D721Med (cell line): ENCODE measurements at regions not wholly inside any gene's neighbourhood (a gene's known extent, or its start where the extent isn't known, plus 50 kb on each side); places are given as distances from the start of the nearest gene placed in this dataset.
A peak's percentile ranks its signal among the peaks of the same experiment; 100 is the strongest.
"Not testable (repeated sequence)": the region's sequence is repeated elsewhere in the genome, so short reads cannot be mapped to it uniquely, and the experiment has no call there.

Experiments
- DNase-seq: peaks from one replicate; pipeline ENCODE4 v3.0.0; 2011; ENCODE audit warnings: low spot score; ENCODE audit not compliant: insufficient read length
- FAIRE-seq: peaks from 2 replicates; lab custom pipeline; 2011; peaks lifted over from hg19 to GRCh38; lab: Jason Lieb, UNC
- TF ChIP-seq, protein P1 (sequence below): IDR thresholded peaks from 2 replicates; pipeline ENCODE4 v1.5.1; 2012; ENCODE audit warnings: mild to moderate bottlenecking, control low read depth; ENCODE audit not compliant: insufficient read depth; ENCODE audit errors: missing control alignments

DNA sequence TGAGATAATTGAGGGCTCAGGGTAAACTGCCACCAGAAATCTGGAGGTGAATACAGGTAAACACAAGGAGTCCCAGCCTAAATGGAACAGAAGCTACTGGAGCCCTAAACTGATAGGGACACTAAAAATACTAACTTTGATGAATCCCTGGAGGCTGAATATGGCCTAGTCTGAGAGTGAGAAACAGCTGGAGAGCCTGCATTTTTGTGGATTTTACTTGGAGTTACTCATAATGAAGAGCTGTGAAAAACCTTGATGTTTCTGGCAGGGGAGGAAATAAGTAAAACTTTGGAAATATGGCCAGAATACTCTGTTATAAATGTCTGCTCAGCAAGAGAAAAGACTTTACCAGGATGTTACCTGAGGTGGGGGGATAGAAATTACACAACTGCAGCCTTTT, 164.4 kb downstream of the LIPI start:
- DNase-seq, result no peak
- no peak for FAIRE-seq
- TF ChIP-seq, protein P1, sequence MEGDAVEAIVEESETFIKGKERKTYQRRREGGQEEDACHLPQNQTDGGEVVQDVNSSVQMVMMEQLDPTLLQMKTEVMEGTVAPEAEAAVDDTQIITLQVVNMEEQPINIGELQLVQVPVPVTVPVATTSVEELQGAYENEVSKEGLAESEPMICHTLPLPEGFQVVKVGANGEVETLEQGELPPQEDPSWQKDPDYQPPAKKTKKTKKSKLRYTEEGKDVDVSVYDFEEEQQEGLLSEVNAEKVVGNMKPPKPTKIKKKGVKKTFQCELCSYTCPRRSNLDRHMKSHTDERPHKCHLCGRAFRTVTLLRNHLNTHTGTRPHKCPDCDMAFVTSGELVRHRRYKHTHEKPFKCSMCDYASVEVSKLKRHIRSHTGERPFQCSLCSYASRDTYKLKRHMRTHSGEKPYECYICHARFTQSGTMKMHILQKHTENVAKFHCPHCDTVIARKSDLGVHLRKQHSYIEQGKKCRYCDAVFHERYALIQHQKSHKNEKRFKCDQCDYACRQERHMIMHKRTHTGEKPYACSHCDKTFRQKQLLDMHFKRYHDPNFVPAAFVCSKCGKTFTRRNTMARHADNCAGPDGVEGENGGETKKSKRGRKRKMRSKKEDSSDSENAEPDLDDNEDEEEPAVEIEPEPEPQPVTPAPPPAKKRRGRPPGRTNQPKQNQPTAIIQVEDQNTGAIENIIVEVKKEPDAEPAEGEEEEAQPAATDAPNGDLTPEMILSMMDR, result no peak

DNA sequence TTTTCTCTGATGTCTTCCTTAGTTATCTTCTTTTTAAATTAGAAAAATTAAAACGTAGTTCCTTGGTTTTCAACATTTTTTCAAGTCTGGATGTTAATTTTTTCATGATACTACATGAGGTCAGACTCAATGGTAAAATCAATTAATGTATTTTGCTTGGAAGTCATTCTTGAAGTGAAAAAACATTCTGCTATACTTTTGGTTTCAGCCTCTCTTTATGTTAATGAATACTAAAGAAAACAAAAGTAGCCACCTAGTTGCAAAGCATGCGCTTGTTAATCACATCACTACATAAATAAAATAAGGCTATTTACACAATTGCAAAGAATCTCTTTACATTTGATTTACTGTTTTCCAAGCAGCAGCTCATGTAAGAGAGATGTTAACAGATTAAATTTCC, 170.4 kb downstream of the LIPI start:
- no peak for FAIRE-seq
- no peak for DNase-seq
- TF ChIP-seq, protein P1, result no peak

DNA sequence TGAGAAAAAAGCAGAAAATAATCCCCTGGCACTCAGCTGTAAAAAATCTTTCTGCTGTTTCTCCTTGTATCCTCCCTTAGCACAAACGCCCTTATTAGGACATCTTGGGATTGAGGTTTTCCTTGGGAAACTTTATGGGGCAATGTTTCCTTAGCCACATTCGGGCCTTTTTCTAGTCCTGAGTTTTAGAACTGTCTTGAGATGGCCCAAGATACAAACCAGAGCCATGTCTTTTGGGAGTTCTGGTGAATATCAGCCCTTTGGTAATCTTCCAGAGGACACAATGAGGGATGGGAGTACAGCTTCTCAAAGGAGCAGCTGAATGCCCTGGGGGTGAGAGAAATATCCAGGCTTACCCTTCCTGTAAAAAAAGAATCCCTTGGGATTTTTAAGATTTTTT, 182.1 kb downstream of the LIPI start:
- not testable (repeated sequence) for FAIRE-seq, DNase-seq

DNA sequence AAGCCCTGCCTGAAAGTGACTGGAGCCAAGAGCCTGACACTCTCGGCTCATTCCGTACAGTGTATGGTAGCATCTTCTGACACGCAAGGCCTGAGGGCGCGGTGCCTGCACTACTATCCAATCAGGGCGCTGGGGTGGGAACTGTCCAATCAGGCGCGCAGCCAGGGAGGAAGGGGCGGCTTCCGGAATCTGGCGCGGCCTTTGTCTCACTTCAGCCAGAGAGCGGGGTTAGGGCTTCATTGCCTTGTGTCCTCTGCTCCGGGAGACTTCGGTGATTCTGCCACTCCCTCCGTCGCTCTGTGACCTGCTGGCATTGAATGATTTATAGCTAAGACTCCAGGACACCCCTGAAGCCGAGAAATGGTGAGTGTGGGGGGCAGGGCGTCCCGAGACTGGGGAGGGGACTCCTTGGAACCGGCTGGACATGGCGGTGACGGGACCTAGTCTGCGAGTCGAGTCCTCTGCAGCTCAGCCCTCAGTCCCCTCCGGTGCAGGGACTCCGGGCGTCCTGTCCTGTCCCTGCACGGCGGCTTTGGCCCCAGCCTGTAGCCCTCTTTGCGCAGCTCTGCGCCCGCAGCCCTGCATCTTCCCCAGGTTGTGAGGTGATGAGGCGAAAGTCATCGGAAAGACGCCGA, 183.4 kb downstream of the LIPI start:
- not testable (repeated sequence) for FAIRE-seq
- peak; percentile 37 for DNase-seq

DNA sequence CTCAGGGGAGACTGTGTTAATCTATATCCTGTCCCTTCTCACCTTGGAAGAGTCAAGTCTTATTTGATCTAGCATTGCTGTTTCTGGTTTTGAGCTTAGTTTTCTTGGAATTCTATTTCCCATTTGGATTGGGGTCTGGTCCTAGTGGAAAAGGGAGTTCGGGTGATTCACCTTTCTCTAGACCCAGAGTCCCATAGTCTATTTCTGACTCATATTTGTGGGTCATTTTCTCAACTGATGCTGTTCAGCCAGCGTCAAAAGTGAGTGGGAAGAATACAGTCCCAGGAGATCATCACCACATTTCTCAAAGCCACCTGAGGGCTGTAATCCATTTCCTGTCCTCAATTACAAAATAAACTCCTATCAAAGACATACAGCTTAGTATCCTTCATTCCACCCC, 190.6 kb downstream of the LIPI start:
- FAIRE-seq, result not testable (repeated sequence)

DNA sequence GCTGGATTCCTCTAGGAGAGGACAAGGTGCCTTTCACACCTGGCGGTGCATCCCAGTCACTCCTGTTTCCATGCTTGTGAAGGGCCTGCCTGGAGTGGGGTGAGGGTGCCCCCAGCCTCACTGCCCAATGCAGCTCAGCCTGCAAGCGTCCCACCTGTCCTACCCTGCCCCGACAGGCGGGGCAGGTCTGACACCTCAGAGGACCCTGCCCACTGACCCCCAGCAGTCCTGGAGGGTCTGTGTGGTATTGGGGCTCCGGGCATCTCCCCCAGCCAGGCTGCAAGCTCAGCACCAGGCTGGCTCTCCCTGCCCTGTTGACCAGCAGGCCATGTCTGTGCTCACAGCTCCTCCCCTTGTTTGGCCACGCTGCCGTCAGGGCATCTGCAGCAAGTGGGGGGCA, 194.9 kb downstream of the LIPI start:
- FAIRE-seq, DNase-seq: not testable (repeated sequence)

More for the DNA sequence above, 190.6 kb downstream of the LIPI start:
- not testable (repeated sequence) for DNase-seq

DNA sequence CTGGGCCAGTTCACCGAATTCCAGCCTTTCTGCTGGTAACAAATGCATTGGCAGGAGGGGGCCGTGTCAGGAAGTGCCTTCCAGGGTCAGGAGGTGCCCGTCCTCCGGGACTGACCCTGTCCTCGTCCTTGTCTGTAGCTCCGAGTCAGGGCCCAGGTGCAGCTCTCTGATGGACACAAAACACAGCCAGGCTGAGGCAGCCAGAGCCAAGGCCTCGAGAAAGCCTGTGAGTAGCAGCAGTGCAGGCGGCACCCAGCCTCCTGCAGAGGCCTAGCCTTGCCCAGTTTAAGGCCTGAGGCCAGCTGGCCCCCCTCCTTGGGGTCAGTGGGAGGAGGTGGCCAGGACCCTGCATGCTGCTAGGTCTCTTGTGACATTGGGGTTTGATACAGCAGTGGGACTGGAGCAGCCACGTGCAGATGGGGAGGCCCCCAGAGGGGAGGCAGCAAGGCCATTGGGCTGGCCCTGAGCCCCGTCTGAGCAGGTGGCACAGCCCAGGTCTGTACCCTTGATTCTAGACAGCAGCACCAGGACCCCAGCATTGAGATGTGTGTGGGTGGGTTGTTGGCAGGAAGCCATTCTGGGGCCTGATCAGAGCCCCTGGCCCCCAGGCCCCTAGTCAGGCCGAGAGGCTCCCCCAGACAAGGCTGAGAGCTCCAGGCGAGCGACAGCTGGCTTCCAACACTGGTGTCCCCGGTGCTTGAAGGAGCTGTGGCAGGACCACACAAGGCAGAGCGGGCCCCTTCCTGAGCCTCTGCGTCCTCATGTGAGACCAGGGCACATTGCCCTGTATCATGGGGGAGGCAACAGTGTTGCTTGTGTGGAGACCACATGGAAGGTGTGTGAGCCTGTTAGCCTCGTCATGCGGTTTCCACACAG, 196.9 kb downstream of the LIPI start:
- DNase-seq, FAIRE-seq: not testable (repeated sequence)

DNA sequence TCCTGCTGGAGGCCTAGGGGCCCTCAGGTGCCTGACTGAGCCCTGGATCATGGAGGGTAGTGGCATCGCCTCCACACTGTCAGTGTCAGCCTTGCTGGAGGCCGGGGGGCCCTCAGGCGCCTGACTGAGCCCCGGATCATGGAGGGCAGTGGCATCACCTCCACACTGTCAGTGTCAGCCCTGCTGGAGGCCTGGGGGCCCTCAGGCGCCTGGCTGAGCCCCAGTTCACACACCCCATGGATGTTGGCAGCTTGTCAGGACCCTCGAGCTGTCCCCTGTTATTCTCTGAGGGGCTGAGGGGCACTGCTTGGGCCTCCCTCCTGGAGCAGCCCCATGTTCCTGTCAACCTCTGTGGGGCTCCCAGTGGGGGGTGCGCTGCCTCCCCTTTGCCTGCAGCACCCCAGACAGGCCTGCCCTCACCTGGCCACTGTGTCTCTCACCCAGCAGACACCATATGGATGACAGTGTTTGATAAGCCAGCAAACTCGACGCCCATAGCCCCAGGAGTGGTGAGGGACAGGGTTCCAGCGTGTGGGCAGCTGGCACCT, 197.6 kb downstream of the LIPI start:
- FAIRE-seq, result no peak

DNA sequence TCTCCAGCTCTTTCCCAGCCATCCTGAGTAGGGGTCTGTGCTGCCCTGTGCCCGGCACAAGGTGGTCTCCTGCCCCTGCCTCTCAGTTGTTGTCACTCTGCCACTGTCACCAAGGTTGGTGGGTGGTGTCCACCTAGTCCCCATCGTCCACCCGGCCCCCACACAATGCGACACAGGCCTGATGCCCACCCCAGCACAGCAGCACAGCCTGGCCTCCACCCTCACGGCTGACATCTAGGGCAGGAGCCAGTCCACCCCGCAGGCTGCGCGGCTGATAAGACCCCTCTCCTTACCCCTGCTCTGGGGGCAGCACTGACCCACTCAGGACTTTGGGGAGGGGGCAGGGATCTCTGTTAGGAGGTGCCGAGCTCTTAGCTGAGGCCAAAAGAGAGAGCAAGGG, 198.3 kb downstream of the LIPI start:
- FAIRE-seq, result no peak
- TF ChIP-seq, protein P1, result no peak
- no peak for DNase-seq

More for the DNA sequence above, 197.6 kb downstream of the LIPI start:
- TF ChIP-seq, protein P1, result no peak
- no peak for DNase-seq

DNA sequence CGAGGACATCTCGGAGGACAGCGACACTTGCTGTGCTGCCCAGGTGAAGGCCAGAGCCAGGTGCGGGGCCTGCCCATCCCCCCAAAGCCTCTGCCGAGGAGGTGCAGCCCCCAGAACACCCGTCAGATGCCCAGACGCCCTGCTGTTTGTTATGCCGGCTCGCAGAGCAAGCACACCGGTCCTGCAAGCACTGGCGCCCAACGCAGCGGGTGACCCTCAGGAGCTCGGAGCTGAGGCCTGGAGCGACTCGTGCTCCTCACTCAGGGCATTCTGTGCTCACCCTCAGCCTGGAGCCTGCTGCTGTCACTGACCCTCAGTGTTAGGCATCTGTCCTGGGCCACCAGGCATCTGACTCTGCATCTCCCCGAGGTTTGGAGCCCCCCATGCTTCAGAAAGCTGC, 199.0 kb downstream of the LIPI start:
- not testable (repeated sequence) for DNase-seq, FAIRE-seq

DNA sequence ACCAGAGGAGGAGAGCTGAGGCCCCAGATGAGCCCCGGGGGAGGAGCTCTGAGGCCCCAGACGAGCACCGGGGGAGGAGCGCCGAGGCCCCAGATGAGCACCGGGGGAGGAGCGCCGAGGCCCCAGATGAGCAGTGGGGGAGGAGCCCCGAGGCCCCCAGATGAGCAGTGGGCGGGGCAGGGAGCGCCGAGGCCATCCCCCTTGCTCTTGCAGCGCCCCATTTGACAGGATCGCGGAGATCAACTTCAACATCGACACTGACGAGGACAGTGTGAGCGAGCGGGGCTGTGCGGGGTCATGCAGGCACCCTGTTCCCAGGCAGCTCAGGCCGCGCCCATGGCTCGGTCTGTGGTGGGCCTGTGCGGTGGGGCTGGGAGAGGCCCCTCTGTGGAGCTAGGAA, 199.6 kb downstream of the LIPI start:
- FAIRE-seq, DNase-seq: not testable (repeated sequence)
